Panc1 (cell line): ENCODE measurements at regions not wholly inside any gene's neighbourhood (a gene's known extent, or its start where the extent isn't known, plus 50 kb on each side); places are given as distances from the start of the nearest gene placed in this dataset.

Experiments
- ATAC-seq: fragments of 200-7000 bp; cut with Tn5 transposase; 2 replicates; pipeline ENCODE4 v1.9.1; 2020; ENCODE audit warnings: mild to moderate bottlenecking, moderate library complexity
- BruUV-seq: library from RNA; stranded (reverse); fragments of 400-500 nt; replicated peaks from 2 replicates; lab custom pipeline; 2021; lab: Mats Ljungman, UMichigan
- CTCF ChIA-PET: fragments of 300-600 bp; sonication (Branson Sonifier 250); formaldehyde crosslinking; loops from one replicate; lab custom pipeline; 2022; ENCODE audit warnings: antibody characterized with exemption; lab: Charles Lee
- POLR2A ChIA-PET: fragments of 300-600 bp; sonication (Branson Sonifier 250); formaldehyde crosslinking; loops from one replicate; lab custom pipeline; 2022; ENCODE audit warnings: antibody characterized with exemption; lab: Charles Lee
- DNase-seq: peaks from one replicate; pipeline ENCODE4 v3.0.0-alpha.2; 2010; ENCODE audit warnings: low read depth, low spot score
- H3K27ac ChIP-seq: 2 replicates; pipeline ENCODE4 v1.5.1; 2011; ENCODE audit warnings: mild to moderate bottlenecking, low read length, inconsistent platforms
- H3K27me3 ChIP-seq: fragments of 200-500 bp; sonication (Bioruptor generic); 2 replicates; pipeline ENCODE4 v1.6.0; 2014; ENCODE audit warnings: low read length, inconsistent platforms; ENCODE audit not compliant: control insufficient read depth, insufficient read depth
- H3K36me3 ChIP-seq: fragments of 200-500 bp; sonication (Bioruptor generic); 2 replicates; pipeline ENCODE4 v1.5.1; 2014; ENCODE audit warnings: inconsistent platforms, mild to moderate bottlenecking, low read length, moderate library complexity; ENCODE audit not compliant: control insufficient read depth, insufficient read depth
- H3K4me1 ChIP-seq: 2 replicates; pipeline ENCODE4 v1.5.1; 2011; ENCODE audit warnings: inconsistent platforms, mild to moderate bottlenecking, low read length, moderate library complexity; ENCODE audit not compliant: control insufficient read depth, insufficient read depth
- H3K4me3 ChIP-seq, 2 experiments: 2 replicates each; pipeline ENCODE4 v1.5.1; 2011 to 2012; ENCODE audit warnings: low read depth in 2 of 2, low read length in 2 of 2, mild to moderate bottlenecking in 2 of 2, inconsistent platforms in 1 of 2, moderate library complexity in 1 of 2
- H3K9me3 ChIP-seq: fragments of 200-500 bp; sonication (Bioruptor generic); 2 replicates; pipeline ENCODE4 v1.5.1; 2014; ENCODE audit warnings: low read depth, mild to moderate bottlenecking, inconsistent platforms, low read length, moderate library complexity; ENCODE audit not compliant: control insufficient read depth, insufficient read depth
- CTCF ChIP-seq: fragments of 450-650 bp; IDR thresholded peaks from 2 replicates; pipeline ENCODE4 v1.5.1; 2017; ENCODE audit warnings: mild to moderate bottlenecking
- POLR2AphosphoS5 ChIP-seq: IDR thresholded peaks from 2 replicates; pipeline ENCODE4 v1.6.1; 2012; ENCODE audit warnings: mild to moderate bottlenecking, low read depth, low read length, moderate library complexity
- REST ChIP-seq, 2 experiments: IDR thresholded peaks; 2 replicates each; pipeline ENCODE4 v1.6.1; 2011 to 2012; ENCODE audit warnings: low read depth in 2 of 2, control low read depth in 1 of 2, low read length in 1 of 2, mild to moderate bottlenecking in 1 of 2, moderate library complexity in 1 of 2; ENCODE audit not compliant: insufficient read depth in 1 of 2
- SIN3A ChIP-seq: IDR thresholded peaks from 2 replicates; pipeline ENCODE4 v1.6.1; 2012; ENCODE audit warnings: low read depth, mild to moderate bottlenecking, low read length, moderate library complexity, borderline replicate concordance; ENCODE audit not compliant: insufficient read depth
- TCF7L2 ChIP-seq: IDR thresholded peaks from 2 replicates; pipeline ENCODE4 v1.6.1; 2011; ENCODE audit warnings: mild to moderate bottlenecking, low read depth, low read length, inconsistent platforms
- in situ Hi-C: cut with HindIII; loops from 2 replicates; pipeline ENCODE4 v1.10.0; 2016; ENCODE audit warnings: low sequenced_read_pairs, low pct_unique_long_range_greater_than_20kb
- intact Hi-C: fragments of 100-400 bp; cut with micrococcal nuclease; formaldehyde crosslinking; loops from one replicate; pipeline ENCODE4 v1.10.0; 2022; ENCODE audit not compliant: unreplicated experiment

GRCh38 chr17:69882281-69882680, 192.7 kb upstream of the KCNJ16 start:
- H3K9me3 ChIP-seq = no peaks in the 10 kb centered on the region; the same call in 1 of the 2 replicates
- H3K36me3 ChIP-seq = no peaks in the 10 kb centered on the region
- in situ Hi-C loops = no loop called here
- ATAC-seq (no peak), DNase-seq (no peak)
- no peak overlapping the region for H3K27ac ChIP-seq
- ChIA-PET CTCF (no interaction called here), POLR2A (no interaction called here)
- BruUV-seq = no TSS peak
- H3K27me3 ChIP-seq = no peaks in the 10 kb centered on the region
- TF ChIP-seq CTCF = no peak
- TF ChIP-seq TCF7L2 = no peak
- no peak for TF ChIP-seq POLR2AphosphoS5
- no peak for TF ChIP-seq REST (IDR thresholded peaks at IDR 0.05; ENCODE audit: insufficient read depth in 1 of 2, low read depth in 2 of 2, low read length in 1 of 2)
- no peak for TF ChIP-seq SIN3A
- no peaks in the 10 kb centered on the region for H3K4me1 ChIP-seq
- intact Hi-C loops = no loop called here
- H3K4me3 ChIP-seq = no peak overlapping the region

- Histone ChIP-seq H3K4me3 (no peak overlapping the region), H3K9me3 (no peaks in the 10 kb centered on the region; the same call in 1 of the 2 replicates), H3K27ac (no peak overlapping the region), H3K4me1 (no peaks in the 10 kb centered on the region), H3K36me3 (no peaks in the 10 kb centered on the region), H3K27me3 (no peaks in the 10 kb centered on the region)
- ATAC-seq = no peak
- in situ Hi-C loops = no loop called here
- CTCF ChIA-PET = no interaction called here
- intact Hi-C loops = no loop called here
- DNase-seq = no peak
- POLR2A ChIA-PET = no interaction called here
- TF ChIP-seq TCF7L2 (no peak), SIN3A (no peak), REST (IDR thresholded peaks at IDR 0.05; ENCODE audit: insufficient read depth in 1 of 2, low read depth in 2 of 2, low read length in 1 of 2) (no peak), CTCF (no peak), POLR2AphosphoS5 (no peak)
- BruUV-seq = no TSS peak
These were observed 191.9 kb upstream of the KCNJ16 start for GRCh38 chr17:69883120-69883519.
